T-helper 2 cell treated with Interferon-gamma antibody and Interleukin-4, amounts not matched to agents 5 μg/mL and 100 μg/mL, for 36 hours (primary cell): ENCODE measurements at regions not wholly inside any gene's neighbourhood (a gene's known extent, or its start where the extent isn't known, plus 50 kb on each side); places are given as distances from the start of the nearest gene placed in this dataset.

Experiments
- DNase-seq: peaks from one replicate; pipeline ENCODE4 v3.0.0; 2021; ENCODE audit warnings: low spot score
- H3K27ac Mint-ChIP-seq: one replicate; pipeline ENCODE4 v1.8.0; 2021; ENCODE audit warnings: mild to moderate bottlenecking, mixed read lengths
- H3K27me3 Mint-ChIP-seq: one replicate; pipeline ENCODE4 v1.8.0; 2021; ENCODE audit warnings: low read depth, mixed read lengths
- H3K36me3 Mint-ChIP-seq: one replicate; pipeline ENCODE4 v1.8.0; 2021; ENCODE audit warnings: low read depth, mixed read lengths
- H3K4me1 Mint-ChIP-seq: one replicate; pipeline ENCODE4 v1.8.0; 2021; ENCODE audit warnings: low read depth, mixed read lengths
- H3K4me3 Mint-ChIP-seq: one replicate; pipeline ENCODE4 v1.8.0; 2022; ENCODE audit warnings: mild to moderate bottlenecking, moderate library complexity, mixed read lengths
- H3K9me3 Mint-ChIP-seq: one replicate; pipeline ENCODE4 v1.8.0; 2021; ENCODE audit warnings: mixed read lengths

- DNase-seq: no peak
- peaks cover 8% of the 10 kb centered on the region for H3K9me3 Mint-ChIP-seq
- no peak overlapping the region for H3K27ac Mint-ChIP-seq
- no peaks in the 10 kb centered on the region for H3K27me3 Mint-ChIP-seq
- H3K4me3 Mint-ChIP-seq: no peak overlapping the region
- H3K36me3 Mint-ChIP-seq: no peaks in the 10 kb centered on the region
- H3K4me1 Mint-ChIP-seq: no peaks in the 10 kb centered on the region
These were observed 255.0 kb upstream of the SASH1 start for GRCh38 chr6:148087659-148088058.

- Mint-ChIP-seq H3K36me3 (no peaks in the 10 kb centered on the region), H3K27ac (no peak overlapping the region), H3K4me3 (no peak overlapping the region), H3K4me1 (no peaks in the 10 kb centered on the region), H3K9me3 (peaks cover 8% of the 10 kb centered on the region), H3K27me3 (no peaks in the 10 kb centered on the region)
- DNase-seq: no peak
These were observed 252.3 kb upstream of the SASH1 start for GRCh38 chr6:148090326-148090725.

- no peak overlapping the region for H3K27ac Mint-ChIP-seq
- H3K9me3 Mint-ChIP-seq: peaks cover 8% of the 10 kb centered on the region
- no peaks in the 10 kb centered on the region for H3K27me3 Mint-ChIP-seq
- no peaks in the 10 kb centered on the region for H3K4me1 Mint-ChIP-seq
- no peak overlapping the region for H3K4me3 Mint-ChIP-seq
- H3K36me3 Mint-ChIP-seq: no peaks in the 10 kb centered on the region
- no peak for DNase-seq
These were observed 251.2 kb upstream of the SASH1 start for GRCh38 chr6:148091394-148091793.

- Mint-ChIP-seq H3K27ac (no peak overlapping the region), H3K4me3 (no peak overlapping the region), H3K4me1 (no peaks in the 10 kb centered on the region), H3K36me3 (no peaks in the 10 kb centered on the region), H3K9me3 (no peaks in the 10 kb centered on the region), H3K27me3 (peaks cover 2% of the 10 kb centered on the region)
- DNase-seq: no peak
These were observed 239.2 kb upstream of the SASH1 start for GRCh38 chr6:148103436-148103835.

- Mint-ChIP-seq H3K4me1 (no peaks in the 10 kb centered on the region), H3K27ac (no peak overlapping the region), H3K36me3 (no peaks in the 10 kb centered on the region), H3K4me3 (no peak overlapping the region), H3K27me3 (peaks cover 2% of the 10 kb centered on the region), H3K9me3 (no peaks in the 10 kb centered on the region)
- DNase-seq: no peak
These were observed 238.5 kb upstream of the SASH1 start for GRCh38 chr6:148104131-148104530.

GRCh38 chr6:148105695-148106094 lies 236.9 kb upstream of the SASH1 start:
- no peak overlapping the region for H3K4me3 Mint-ChIP-seq
- H3K27me3 Mint-ChIP-seq: peaks cover 2% of the 10 kb centered on the region
- H3K27ac Mint-ChIP-seq: no peak overlapping the region
- no peak for DNase-seq
- no peaks in the 10 kb centered on the region for H3K4me1 Mint-ChIP-seq
- no peaks in the 10 kb centered on the region for H3K36me3 Mint-ChIP-seq
- H3K9me3 Mint-ChIP-seq: no peaks in the 10 kb centered on the region

GRCh38 chr6:148107911-148108310 lies 234.7 kb upstream of the SASH1 start:
- Mint-ChIP-seq H3K27ac (no peak overlapping the region), H3K36me3 (no peaks in the 10 kb centered on the region), H3K4me1 (no peaks in the 10 kb centered on the region), H3K4me3 (no peak overlapping the region), H3K27me3 (peaks cover 2% of the 10 kb centered on the region), H3K9me3 (no peaks in the 10 kb centered on the region)
- no peak for DNase-seq

- H3K27ac Mint-ChIP-seq: no peak overlapping the region
- H3K4me1 Mint-ChIP-seq: no peaks in the 10 kb centered on the region
- DNase-seq: no peak
- no peaks in the 10 kb centered on the region for H3K9me3 Mint-ChIP-seq
- no peaks in the 10 kb centered on the region for H3K36me3 Mint-ChIP-seq
- H3K27me3 Mint-ChIP-seq: peaks cover 2% of the 10 kb centered on the region
- no peak overlapping the region for H3K4me3 Mint-ChIP-seq
These were observed 232.9 kb upstream of the SASH1 start for GRCh38 chr6:148109732-148110131.

- Mint-ChIP-seq H3K36me3 (no peaks in the 10 kb centered on the region), H3K9me3 (no peaks in the 10 kb centered on the region), H3K4me3 (no peak overlapping the region), H3K27ac (no peak overlapping the region), H3K4me1 (no peaks in the 10 kb centered on the region), H3K27me3 (peaks cover 2% of the 10 kb centered on the region)
- no peak for DNase-seq
These were observed 231.7 kb upstream of the SASH1 start for GRCh38 chr6:148110925-148111324.

GRCh38 chr6:148112851-148113319 lies 229.8 kb upstream of the SASH1 start:
- Mint-ChIP-seq H3K4me3 (no peak overlapping the region), H3K4me1 (no peaks in the 10 kb centered on the region), H3K27me3 (no peaks in the 10 kb centered on the region), H3K36me3 (no peaks in the 10 kb centered on the region), H3K9me3 (no peaks in the 10 kb centered on the region), H3K27ac (no peak overlapping the region)
- DNase-seq: no peak

- Mint-ChIP-seq H3K4me3 (no peak overlapping the region), H3K9me3 (no peaks in the 10 kb centered on the region), H3K36me3 (no peaks in the 10 kb centered on the region), H3K27ac (no peak overlapping the region), H3K4me1 (no peaks in the 10 kb centered on the region), H3K27me3 (no peaks in the 10 kb centered on the region)
- DNase-seq: no peak
These were observed 226.6 kb upstream of the SASH1 start for GRCh38 chr6:148116001-148116400.

GRCh38 chr6:148118244-148118643 lies 224.4 kb upstream of the SASH1 start:
- Mint-ChIP-seq H3K36me3 (no peaks in the 10 kb centered on the region), H3K27ac (no peak overlapping the region), H3K9me3 (no peaks in the 10 kb centered on the region), H3K27me3 (no peaks in the 10 kb centered on the region), H3K4me1 (no peaks in the 10 kb centered on the region), H3K4me3 (no peak overlapping the region)
- no peak for DNase-seq

- Mint-ChIP-seq H3K27me3 (no peaks in the 10 kb centered on the region), H3K9me3 (no peaks in the 10 kb centered on the region), H3K27ac (no peak overlapping the region), H3K4me3 (no peak overlapping the region), H3K4me1 (no peaks in the 10 kb centered on the region), H3K36me3 (no peaks in the 10 kb centered on the region)
- DNase-seq: no peak
These were observed 214.5 kb upstream of the SASH1 start for GRCh38 chr6:148128014-148128730.

- Mint-ChIP-seq H3K36me3 (no peaks in the 10 kb centered on the region), H3K27ac (no peak overlapping the region), H3K27me3 (no peaks in the 10 kb centered on the region), H3K9me3 (no peaks in the 10 kb centered on the region), H3K4me3 (no peak overlapping the region), H3K4me1 (no peaks in the 10 kb centered on the region)
- DNase-seq: no peak
These were observed 208.0 kb upstream of the SASH1 start for GRCh38 chr6:148134592-148134991.

- DNase-seq: no peak
- H3K27me3 Mint-ChIP-seq: no peaks in the 10 kb centered on the region
- no peaks in the 10 kb centered on the region for H3K36me3 Mint-ChIP-seq
- H3K4me3 Mint-ChIP-seq: no peak overlapping the region
- H3K9me3 Mint-ChIP-seq: no peaks in the 10 kb centered on the region
- no peak overlapping the region for H3K27ac Mint-ChIP-seq
- no peaks in the 10 kb centered on the region for H3K4me1 Mint-ChIP-seq
These were observed 206.1 kb upstream of the SASH1 start for GRCh38 chr6:148136586-148136985.
